ENCODE measurements at regions not wholly inside any gene's neighbourhood (a gene's known extent, or its start where the extent isn't known, plus 50 kb on each side); places are given as distances from the start of the nearest gene placed in this dataset.

GRCh38 chr2:120851116-120851773, 115.6 kb downstream of the GLI2 start:
- DNase-seq (ENCODE audit: low read depth, low spot score) = no peak
- Histone ChIP-seq H4K20me1 (replicated peaks; ENCODE audit: control insufficient read depth, extremely low read depth, insufficient read depth, low read length) (no peaks in the 10 kb centered on the region), H3K9ac (replicated peaks; ENCODE audit: extremely low read depth, insufficient read depth, low read length) (no peak overlapping the region), H3K4me2 (ENCODE audit: insufficient read depth, low read length) (no peak overlapping the region), H3K4me1 (ENCODE audit: control insufficient read depth, extremely low read depth, insufficient read depth, low read length) (no peaks in the 10 kb centered on the region), H2AFZ (ENCODE audit: low read depth, low read length) (no peak overlapping the region), H3K27ac (ENCODE audit: insufficient read depth, low read depth, low read length) (no peak overlapping the region), H3K9me3 (replicated peaks; ENCODE audit: control insufficient read depth, insufficient read depth, low read length) (no peaks in the 10 kb centered on the region), H3K36me3 (ENCODE audit: control insufficient read depth in 2 of 2, extremely low read depth in 1 of 2, insufficient read depth in 2 of 2, low read length in 2 of 2) (no peaks in the 10 kb centered on the region), H3K27me3 (ENCODE audit: control insufficient read depth in 2 of 2, insufficient read depth in 2 of 2, low read length in 2 of 2) (peaks cover 0 to 3% of the 10 kb centered on the region in 2 experiments), H3K9me1 (replicated peaks; ENCODE audit: control insufficient read depth, extremely low read depth, insufficient read depth, low read length) (no peaks in the 10 kb centered on the region), H3K79me2 (ENCODE audit: control insufficient read depth, insufficient read depth, low read length) (no peaks in the 10 kb centered on the region), H3K4me3 (replicated peaks in 1 of 3; ENCODE audit: insufficient read depth in 1 of 3, low read depth in 1 of 3, low read length in 3 of 3) (no peak overlapping the region)
- no peak for FAIRE-seq
- dilution Hi-C loops (cut with MboI; ENCODE audit: extremely low pct_ligation_motif_present, low sequenced_read_pairs) = no loop called here
- CTCF ChIA-PET = no interaction called here
- POLR2A ChIA-PET = no interaction called here
- BruUV-seq (replicated peaks) = no TSS peak
- TF ChIP-seq CTCF (IDR thresholded peaks at IDR 0.05; ENCODE audit: extremely low read depth in 1 of 2, insufficient read depth in 1 of 2, low read depth in 1 of 2, low read length in 2 of 2) = no peak
- no peak for TF ChIP-seq GATA2 (IDR thresholded peaks at IDR 0.05; ENCODE audit: insufficient read depth, insufficient read length, low read depth, low read length)
- no peak for TF ChIP-seq EZH2 (IDR thresholded peaks at IDR 0.05; ENCODE audit: borderline replicate concordance, low read depth, low read length, severe bottlenecking)
- TF ChIP-seq MAX (IDR thresholded peaks at IDR 0.05; ENCODE audit: insufficient read depth, insufficient read length) = no peak
- no peak for TF ChIP-seq MYC (IDR thresholded peaks at IDR 0.05; ENCODE audit: low read depth, low read length)
- no peak for TF ChIP-seq JUN (IDR thresholded peaks at IDR 0.05; ENCODE audit: borderline replicate concordance, insufficient read depth, insufficient read length, low read depth)
- TF ChIP-seq POLR2AphosphoS5 (IDR thresholded peaks at IDR 0.05; ENCODE audit: insufficient read depth, low read depth, low read length) = no peak
- no peak for TF ChIP-seq POLR2A (IDR thresholded peaks at IDR 0.05; ENCODE audit: low read depth, low read length)
- TF ChIP-seq FOS (IDR thresholded peaks at IDR 0.05; ENCODE audit: borderline replicate concordance, insufficient read depth, low read length) = no peak
- intact Hi-C loops (cut with micrococcal nuclease) = no loop called here
